Gastroesophageal sphincter (tissue), 4 donors: ENCODE measurements at regions not wholly inside any gene's neighbourhood (a gene's known extent, or its start where the extent isn't known, plus 50 kb on each side); places are given as distances from the start of the nearest gene placed in this dataset.

Experiments used
- ATAC-seq: fragments of 150-250 bp; one replicate; pipeline ENCODE4 v1.9.1; 2016; ENCODE audit warnings: mild to moderate bottlenecking, moderate library complexity
- H3K27ac ChIP-seq, 4 donors: fragments of 200-600 bp; sonication (generic) in 3 of 4; 1 replicate in 3 of 4; 2 replicates in 1 of 4; pipeline ENCODE4 v1.5.1; 2016 to 2019
- H3K27me3 ChIP-seq: fragments of 200-600 bp; sonication (generic); one replicate; pipeline ENCODE4 v1.5.1; 2019
- H3K36me3 ChIP-seq, 2 donors: fragments of 200-600 bp; sonication (generic); one replicate each; pipeline ENCODE4 v1.5.1; 2019; ENCODE audit warnings: control low read depth in 1 of 2
- H3K4me1 ChIP-seq, 3 donors: fragments of 200-600 bp; sonication (generic); 1 replicate in 2 of 3; 2 replicates in 1 of 3; pipeline ENCODE4 v1.5.1; 2016 to 2019; ENCODE audit warnings: control low read depth in 2 of 3
- H3K4me3 ChIP-seq, 2 donors: fragments of 200-600 bp; sonication (generic); one replicate each; pipeline ENCODE4 v1.5.1; 2019; ENCODE audit warnings: mild to moderate bottlenecking in 1 of 2, moderate library complexity in 1 of 2
- H3K9me3 ChIP-seq, 3 donors: fragments of 200-600 bp; sonication (generic); one replicate each; pipeline ENCODE4 v1.5.1; 2017 to 2019; ENCODE audit warnings: control low read depth in 2 of 3
- CTCF ChIP-seq, 4 experiments: fragments of 200-600 bp in 2 of 4; fragments of 450-650 bp in 2 of 4; sonication (generic) in 1 of 4; IDR thresholded peaks; one replicate each; pipeline ENCODE4 v1.5.1; 2017 to 2019; ENCODE audit warnings: antibody characterized with exemption in 4 of 4, mild to moderate bottlenecking in 2 of 4, moderate library complexity in 2 of 4
- EP300 ChIP-seq: sonication (generic); formaldehyde crosslinking; IDR thresholded peaks from one replicate; pipeline ENCODE4 v1.6.1; 2017; ENCODE audit warnings: antibody characterized with exemption, mild to moderate bottlenecking
- POLR2A ChIP-seq, 2 donors: fragments of 450-650 bp; IDR thresholded peaks; one replicate each; pipeline ENCODE4 v1.6.1; 2017; ENCODE audit warnings: antibody characterized with exemption in 2 of 2, mild to moderate bottlenecking in 2 of 2, moderate library complexity in 1 of 2
- POLR2AphosphoS5 ChIP-seq: sonication (generic); formaldehyde crosslinking; IDR thresholded peaks from one replicate; pipeline ENCODE4 v1.6.1; 2017; ENCODE audit warnings: antibody characterized with exemption
- WGBS, 2 donors: methylation state at CpG; one replicate each; pipeline ENCODE4 v1.1.5; 2018; ENCODE audit warnings: low coverage in 1 of 2; 5-methylcytosine and 5-hydroxymethylcytosine counted together

DNA sequence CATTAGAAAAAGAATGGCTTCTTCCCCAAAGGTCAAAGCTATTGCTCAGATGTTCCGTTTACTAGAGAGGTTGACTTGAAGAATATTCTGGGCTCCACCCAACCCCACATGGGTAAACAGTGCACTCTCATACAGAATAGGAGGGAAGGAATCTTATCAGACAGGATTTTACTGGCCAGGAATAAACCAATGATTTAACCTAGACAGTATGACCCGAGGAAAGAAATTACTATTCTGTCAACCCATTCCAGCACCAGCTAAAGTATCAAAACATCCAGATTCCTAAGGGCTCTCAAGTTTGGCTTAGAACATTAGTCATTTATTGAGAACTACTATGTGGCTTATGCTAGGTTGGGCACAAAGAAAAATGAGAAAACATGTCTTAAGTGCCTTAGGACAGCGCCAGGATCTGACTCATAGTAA is 493.6 kb upstream of the KLF4 start:
- peaks cover 0 to 5% (median 0%) of the 10 kb centered on the region in 3 donors for H3K4me1 ChIP-seq
- ATAC-seq, result peak; percentile 82
- H3K4me3 ChIP-seq, result no peak overlapping the region
- H3K9me3 ChIP-seq, result no peaks in the 10 kb centered on the region
- H3K36me3 ChIP-seq, result no peaks in the 10 kb centered on the region
- H3K27me3 ChIP-seq, result no peaks in the 10 kb centered on the region
- WGBS, 2 donors, result 27 to 47% methylated on average over 2 to 3 of the region's 3 CpGs
- TF ChIP-seq EP300 (no peak), POLR2AphosphoS5 (peak; percentile 33)
- peak overlapping the region in 3 of 4 donors; percentile 8 to 44 (median 13) for H3K27ac ChIP-seq

DNA sequence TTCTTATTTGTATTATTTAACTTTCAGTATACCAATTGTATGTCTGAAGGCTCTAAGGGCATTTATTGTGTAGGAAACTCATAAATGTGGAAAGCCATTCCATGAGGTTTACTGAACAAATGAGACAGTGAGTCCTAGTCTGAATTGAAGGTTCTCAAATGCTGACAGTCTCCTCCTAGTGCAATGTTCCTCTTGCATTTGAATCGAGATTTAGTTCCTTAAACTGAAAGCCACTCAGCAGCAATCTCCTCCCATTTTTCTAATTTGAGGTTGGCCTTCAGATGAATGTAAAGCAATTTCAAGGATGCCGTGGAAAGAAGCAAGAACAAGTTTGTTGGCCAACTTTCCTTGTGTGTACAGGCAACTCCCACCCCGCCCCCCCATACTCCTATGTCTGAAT is 493.2 kb upstream of the KLF4 start:
- Histone ChIP-seq H3K27me3 (no peaks in the 10 kb centered on the region), H3K4me1 (peaks cover 0 to 5% (median 0%) of the 10 kb centered on the region in 3 donors), H3K9me3 (no peaks in the 10 kb centered on the region), H3K4me3 (no peak overlapping the region), H3K36me3 (no peaks in the 10 kb centered on the region), H3K27ac (peak overlapping the region in 3 of 4 donors; percentile 8 to 44 (median 10))
- WGBS, 2 donors, result 49 to 61% methylated on average over 2 to 3 of the region's 3 CpGs
- no peak for ATAC-seq
- TF ChIP-seq EP300 (no peak), POLR2A (IDR thresholded peaks at IDR 0.05) (no peak), CTCF (IDR thresholded peaks at IDR 0.05) (no peak), POLR2AphosphoS5 (no peak)

GRCh38 chr9:107982001-107982400 is 492.4 kb upstream of the KLF4 start:
- Histone ChIP-seq H3K4me1 (peaks cover 0 to 5% (median 0%) of the 10 kb centered on the region in 3 donors), H3K27ac (no peak overlapping the region), H3K9me3 (no peaks in the 10 kb centered on the region), H3K36me3 (no peaks in the 10 kb centered on the region), H3K4me3 (no peak overlapping the region), H3K27me3 (no peaks in the 10 kb centered on the region)
- ATAC-seq, result no peak
- TF ChIP-seq CTCF (IDR thresholded peaks at IDR 0.05) (no peak), POLR2AphosphoS5 (no peak), EP300 (no peak), POLR2A (IDR thresholded peaks at IDR 0.05) (no peak)
- WGBS, 2 donors, result 100% methylated on average over 1 of the region's 1 CpG; no CpG with 5 or more reads in 1 of the 2 donors

DNA sequence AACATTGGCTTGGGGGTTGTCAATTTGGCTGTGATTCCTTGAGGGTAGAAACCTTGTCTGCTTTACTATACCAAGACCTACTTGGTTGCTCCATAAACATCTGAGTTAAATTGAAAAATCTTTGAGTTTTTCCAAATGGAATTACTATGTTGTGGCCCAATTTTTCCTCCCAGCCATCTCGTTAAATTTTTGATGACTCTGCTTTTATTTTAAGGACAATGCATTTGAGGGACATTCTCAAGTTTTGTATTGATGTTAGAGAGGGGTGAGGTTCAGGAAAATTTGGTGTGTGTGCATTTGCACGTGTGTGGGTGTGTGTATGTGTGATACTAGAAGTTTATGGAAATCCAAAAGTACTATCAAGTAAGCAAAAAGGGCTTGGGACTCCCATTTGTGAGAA is 491.4 kb upstream of the KLF4 start:
- no peak overlapping the region for H3K4me3 ChIP-seq
- H3K27me3 ChIP-seq, result no peaks in the 10 kb centered on the region
- peaks cover 0 to 5% (median 0%) of the 10 kb centered on the region in 3 donors for H3K4me1 ChIP-seq
- H3K9me3 ChIP-seq, result no peaks in the 10 kb centered on the region
- TF ChIP-seq CTCF (IDR thresholded peaks at IDR 0.05), result no peak
- TF ChIP-seq POLR2A (IDR thresholded peaks at IDR 0.05), result no peak
- no peak for TF ChIP-seq EP300
- TF ChIP-seq POLR2AphosphoS5, result no peak
- WGBS, 2 donors, result 78 to 100% methylated on average over 2 of the region's 2 CpGs
- no peak overlapping the region for H3K27ac ChIP-seq
- ATAC-seq, result no peak
- H3K36me3 ChIP-seq, result no peaks in the 10 kb centered on the region

GRCh38 chr9:107976767-107977166 is 487.2 kb upstream of the KLF4 start:
- Histone ChIP-seq H3K27me3 (no peaks in the 10 kb centered on the region), H3K36me3 (no peaks in the 10 kb centered on the region), H3K27ac (peak overlapping the region in 2 of 4 donors; percentile 23 to 45), H3K9me3 (no peaks in the 10 kb centered on the region), H3K4me3 (no peak overlapping the region), H3K4me1 (no peaks in the 10 kb centered on the region)
- peak; percentile 94 for ATAC-seq
- TF ChIP-seq CTCF (IDR thresholded peaks at IDR 0.05) (no peak), EP300 (no peak), POLR2AphosphoS5 (peak; percentile 48), POLR2A (IDR thresholded peaks at IDR 0.05) (no peak)
- WGBS, 2 donors, result 43 to 50% methylated on average over 1 of the region's 1 CpG
